ENCODE measurements at regions not wholly inside any gene's neighbourhood (a gene's known extent, or its start where the extent isn't known, plus 50 kb on each side); places are given as distances from the start of the nearest gene placed in this dataset.

GRCh38 chr5:104646416-104646815 lies 1083.8 kb upstream of the NUDT12 start:
- no peak for TF ChIP-seq EZH2 (IDR thresholded peaks at IDR 0.05; ENCODE audit: borderline replicate concordance, low read length)
- no peak for TF ChIP-seq CTCF (IDR thresholded peaks at IDR 0.05; ENCODE audit: low read length)
